ENCODE measurements at regions not wholly inside any gene's neighbourhood (a gene's known extent, or its start where the extent isn't known, plus 50 kb on each side); places are given as distances from the start of the nearest gene placed in this dataset.

DNA sequence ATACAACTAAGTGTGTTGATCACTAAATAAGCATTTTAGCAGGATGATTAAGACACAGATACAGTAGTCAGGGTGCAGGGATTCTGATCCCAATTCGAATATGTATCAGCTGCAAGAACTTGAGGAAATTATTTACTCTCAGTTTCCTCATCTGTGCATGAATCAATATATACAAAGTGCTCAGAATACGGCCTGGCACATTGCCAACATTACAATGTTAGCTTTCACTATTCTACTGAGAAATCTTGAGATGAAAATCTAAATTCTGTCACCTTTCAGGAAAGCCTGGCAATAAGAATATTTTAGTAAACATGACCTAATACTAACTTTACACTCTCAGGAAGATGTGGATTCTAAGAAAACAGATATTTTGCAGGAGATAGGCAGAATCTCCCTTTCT, 1001.6 kb upstream of the IGFBP7 start:
- POLR2A ChIA-PET: no interaction called here
- BruUV-seq (replicated peaks): no TSS peak

DNA sequence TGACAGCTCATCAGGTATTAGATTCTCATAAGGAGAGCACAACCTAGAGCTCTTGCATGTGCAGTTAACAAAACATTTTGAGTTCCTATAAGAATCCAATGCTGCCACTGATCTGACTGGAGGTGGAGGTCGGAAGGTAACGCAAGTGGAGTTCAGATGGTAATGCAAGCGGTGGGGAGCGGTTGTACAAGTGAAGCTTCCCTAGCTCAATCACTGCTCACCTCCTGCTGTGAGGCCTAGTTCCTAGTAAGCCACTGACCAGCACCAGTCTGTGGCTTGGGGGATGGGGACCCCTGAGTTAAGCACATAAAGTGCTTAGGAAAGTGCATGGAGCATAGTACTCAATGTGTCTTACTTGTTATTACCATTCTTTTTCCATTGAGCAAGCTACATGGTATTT, 983.2 kb upstream of the IGFBP7 start:
- in situ Hi-C loops (cut with HindIII; ENCODE audit: low pct_unique_long_range_greater_than_20kb, low sequenced_read_pairs): no loop called here
- no peaks in the 10 kb centered on the region for H3K27me3 ChIP-seq (ENCODE audit: control insufficient read depth, insufficient read depth, low read length)
- ChIA-PET CTCF (no interaction called here), POLR2A (no interaction called here)
- no peak for TF ChIP-seq POLR2AphosphoS5 (IDR thresholded peaks at IDR 0.05; ENCODE audit: low read depth, low read length)
- TF ChIP-seq, protein P1, sequence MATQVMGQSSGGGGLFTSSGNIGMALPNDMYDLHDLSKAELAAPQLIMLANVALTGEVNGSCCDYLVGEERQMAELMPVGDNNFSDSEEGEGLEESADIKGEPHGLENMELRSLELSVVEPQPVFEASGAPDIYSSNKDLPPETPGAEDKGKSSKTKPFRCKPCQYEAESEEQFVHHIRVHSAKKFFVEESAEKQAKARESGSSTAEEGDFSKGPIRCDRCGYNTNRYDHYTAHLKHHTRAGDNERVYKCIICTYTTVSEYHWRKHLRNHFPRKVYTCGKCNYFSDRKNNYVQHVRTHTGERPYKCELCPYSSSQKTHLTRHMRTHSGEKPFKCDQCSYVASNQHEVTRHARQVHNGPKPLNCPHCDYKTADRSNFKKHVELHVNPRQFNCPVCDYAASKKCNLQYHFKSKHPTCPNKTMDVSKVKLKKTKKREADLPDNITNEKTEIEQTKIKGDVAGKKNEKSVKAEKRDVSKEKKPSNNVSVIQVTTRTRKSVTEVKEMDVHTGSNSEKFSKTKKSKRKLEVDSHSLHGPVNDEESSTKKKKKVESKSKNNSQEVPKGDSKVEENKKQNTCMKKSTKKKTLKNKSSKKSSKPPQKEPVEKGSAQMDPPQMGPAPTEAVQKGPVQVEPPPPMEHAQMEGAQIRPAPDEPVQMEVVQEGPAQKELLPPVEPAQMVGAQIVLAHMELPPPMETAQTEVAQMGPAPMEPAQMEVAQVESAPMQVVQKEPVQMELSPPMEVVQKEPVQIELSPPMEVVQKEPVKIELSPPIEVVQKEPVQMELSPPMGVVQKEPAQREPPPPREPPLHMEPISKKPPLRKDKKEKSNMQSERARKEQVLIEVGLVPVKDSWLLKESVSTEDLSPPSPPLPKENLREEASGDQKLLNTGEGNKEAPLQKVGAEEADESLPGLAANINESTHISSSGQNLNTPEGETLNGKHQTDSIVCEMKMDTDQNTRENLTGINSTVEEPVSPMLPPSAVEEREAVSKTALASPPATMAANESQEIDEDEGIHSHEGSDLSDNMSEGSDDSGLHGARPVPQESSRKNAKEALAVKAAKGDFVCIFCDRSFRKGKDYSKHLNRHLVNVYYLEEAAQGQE (IDR thresholded peaks at IDR 0.05; ENCODE audit: insufficient read depth in 1 of 2, low read depth in 2 of 2, low read length in 1 of 2): no peak
- DNase-seq (ENCODE audit: low read depth, low spot score): no peak
- H3K4me3 ChIP-seq (ENCODE audit: low read depth in 2 of 2, low read length in 2 of 2): no peak overlapping the region
- H3K9me3 ChIP-seq (ENCODE audit: control insufficient read depth, insufficient read depth, low read depth, low read length): no peaks in the 10 kb centered on the region
- ATAC-seq: no peak
- no peaks in the 10 kb centered on the region for H3K36me3 ChIP-seq (ENCODE audit: control insufficient read depth, insufficient read depth, low read length)
- no peaks in the 10 kb centered on the region for H3K4me1 ChIP-seq (ENCODE audit: control insufficient read depth, insufficient read depth, low read length)
- BruUV-seq (replicated peaks): no TSS peak
- no peak overlapping the region for H3K27ac ChIP-seq (ENCODE audit: low read length)
- intact Hi-C loops (cut with micrococcal nuclease; ENCODE audit: unreplicated experiment): no loop called here

More for the DNA sequence above, 1001.6 kb upstream of the IGFBP7 start:
- Histone ChIP-seq H3K4me3 (ENCODE audit: low read depth in 2 of 2, low read length in 2 of 2) (no peak overlapping the region), H3K9me3 (ENCODE audit: control insufficient read depth, insufficient read depth, low read depth, low read length) (no peaks in the 10 kb centered on the region), H3K4me1 (ENCODE audit: control insufficient read depth, insufficient read depth, low read length) (no peaks in the 10 kb centered on the region), H3K27ac (ENCODE audit: low read length) (no peak overlapping the region), H3K36me3 (ENCODE audit: control insufficient read depth, insufficient read depth, low read length) (no peaks in the 10 kb centered on the region), H3K27me3 (ENCODE audit: control insufficient read depth, insufficient read depth, low read length) (no peaks in the 10 kb centered on the region)
- CTCF ChIA-PET: no interaction called here
- DNase-seq (ENCODE audit: low read depth, low spot score): no peak
- in situ Hi-C loops (cut with HindIII; ENCODE audit: low pct_unique_long_range_greater_than_20kb, low sequenced_read_pairs) (no loop called here), intact Hi-C loops (cut with micrococcal nuclease; ENCODE audit: unreplicated experiment) (no loop called here)
- TF ChIP-seq SIN3A (IDR thresholded peaks at IDR 0.05; ENCODE audit: borderline replicate concordance, insufficient read depth, low read depth, low read length): no peak
- TF ChIP-seq TCF7L2 (IDR thresholded peaks at IDR 0.05; ENCODE audit: low read depth, low read length): no peak
- TF ChIP-seq, protein P1 (IDR thresholded peaks at IDR 0.05; ENCODE audit: insufficient read depth in 1 of 2, low read depth in 2 of 2, low read length in 1 of 2): no peak
- no peak for TF ChIP-seq POLR2AphosphoS5 (IDR thresholded peaks at IDR 0.05; ENCODE audit: low read depth, low read length)
- TF ChIP-seq, protein P2, sequence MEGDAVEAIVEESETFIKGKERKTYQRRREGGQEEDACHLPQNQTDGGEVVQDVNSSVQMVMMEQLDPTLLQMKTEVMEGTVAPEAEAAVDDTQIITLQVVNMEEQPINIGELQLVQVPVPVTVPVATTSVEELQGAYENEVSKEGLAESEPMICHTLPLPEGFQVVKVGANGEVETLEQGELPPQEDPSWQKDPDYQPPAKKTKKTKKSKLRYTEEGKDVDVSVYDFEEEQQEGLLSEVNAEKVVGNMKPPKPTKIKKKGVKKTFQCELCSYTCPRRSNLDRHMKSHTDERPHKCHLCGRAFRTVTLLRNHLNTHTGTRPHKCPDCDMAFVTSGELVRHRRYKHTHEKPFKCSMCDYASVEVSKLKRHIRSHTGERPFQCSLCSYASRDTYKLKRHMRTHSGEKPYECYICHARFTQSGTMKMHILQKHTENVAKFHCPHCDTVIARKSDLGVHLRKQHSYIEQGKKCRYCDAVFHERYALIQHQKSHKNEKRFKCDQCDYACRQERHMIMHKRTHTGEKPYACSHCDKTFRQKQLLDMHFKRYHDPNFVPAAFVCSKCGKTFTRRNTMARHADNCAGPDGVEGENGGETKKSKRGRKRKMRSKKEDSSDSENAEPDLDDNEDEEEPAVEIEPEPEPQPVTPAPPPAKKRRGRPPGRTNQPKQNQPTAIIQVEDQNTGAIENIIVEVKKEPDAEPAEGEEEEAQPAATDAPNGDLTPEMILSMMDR (IDR thresholded peaks at IDR 0.05): no peak
- ATAC-seq: no peak
